Pancreas (tissue), 10 donors: ENCODE measurements at regions not wholly inside any gene's neighbourhood (a gene's known extent, or its start where the extent isn't known, plus 50 kb on each side); places are given as distances from the start of the nearest gene placed in this dataset.
A peak's percentile ranks its signal among the peaks of the same experiment; 100 is the strongest.

Experiments
- ATAC-seq, 4 donors: fragments of 200-7000 bp; cut with Tn5 transposase; one replicate each; pipeline versions ENCODE4 v1.8.0 to v1.9.1; 2020; ENCODE audit warnings: mild to moderate bottlenecking in 4 of 4, moderate library complexity in 4 of 4
- DNase-seq, 6 donors: peaks; one replicate each; pipeline ENCODE4 v3.0.0-alpha.2; 2020
- FAIRE-seq: peaks from 2 replicates; lab custom pipeline; 2012; peaks lifted over from hg19 to GRCh38; lab: Jason Lieb, UNC
- H3K27ac ChIP-seq, 4 donors: fragments of 200-600 bp; sonication (generic); 1 replicate in 3 of 4; 2 replicates in 1 of 4; pipeline versions ENCODE4 v1.5.0 to v1.8.0; 2020
- H3K27me3 ChIP-seq, 4 donors: fragments of 200-600 bp; one replicate each; pipeline ENCODE4 v1.8.0; 2021
- H3K36me3 ChIP-seq, 3 donors: fragments of 200-600 bp; sonication (generic) in 1 of 3; one replicate each; pipeline versions ENCODE4 v1.5.0 to v1.8.0; 2020 to 2021
- H3K4me1 ChIP-seq, 3 donors: fragments of 200-600 bp; one replicate each; pipeline ENCODE4 v1.8.0; 2021
- H3K4me3 ChIP-seq, 4 donors: fragments of 200-600 bp; sonication (generic) in 2 of 4; one replicate each; pipeline versions ENCODE4 v1.5.0 to v1.8.0; 2020 to 2021
- H3K9me3 ChIP-seq, 4 donors: fragments of 200-600 bp; one replicate each; pipeline ENCODE4 v1.8.0; 2021
- CTCF ChIP-seq, 4 donors: fragments of 200-600 bp; sonication (generic) in 3 of 4; IDR thresholded peaks; one replicate each; pipeline versions ENCODE4 v1.5.0 to v1.8.0; 2021; ENCODE audit warnings: antibody characterized with exemption in 4 of 4
- WGBS, 2 donors: extraction: QIAGEN DNeasy Blood & Tissue Kit; methylation state at CpG; one replicate each; pipeline ENCODE4 v1.1.7; 2013; 5-methylcytosine and 5-hydroxymethylcytosine counted together
- intact Hi-C, 3 donors: fragments of 100-400 bp; cut with DNase I; formaldehyde crosslinking; loops; one replicate each; pipeline versions ENCODE4 v1.11.1 to v1.14.2; 2022
- donor health status: healthy with polysubstance abuse.
- donor health status: DM: no; HTN: no; CAD: no; lungs with moderate emphysema.
- donor health status: DM: no; HTN: no; CAD: no.
- donor health status: control.
- donor health status: control.
- donor health status: Bipolar disorder and iron deficiency.
- donor health status: DM: yes; HTN: yes; CAD: no.
- donor health status: DM: no; HTN: no; CAD: no.
- donor health status: DM: no; HTN: no; CAD: no.
- donor health status: DM: yes; HTN: yes; CAD: no.

DNA sequence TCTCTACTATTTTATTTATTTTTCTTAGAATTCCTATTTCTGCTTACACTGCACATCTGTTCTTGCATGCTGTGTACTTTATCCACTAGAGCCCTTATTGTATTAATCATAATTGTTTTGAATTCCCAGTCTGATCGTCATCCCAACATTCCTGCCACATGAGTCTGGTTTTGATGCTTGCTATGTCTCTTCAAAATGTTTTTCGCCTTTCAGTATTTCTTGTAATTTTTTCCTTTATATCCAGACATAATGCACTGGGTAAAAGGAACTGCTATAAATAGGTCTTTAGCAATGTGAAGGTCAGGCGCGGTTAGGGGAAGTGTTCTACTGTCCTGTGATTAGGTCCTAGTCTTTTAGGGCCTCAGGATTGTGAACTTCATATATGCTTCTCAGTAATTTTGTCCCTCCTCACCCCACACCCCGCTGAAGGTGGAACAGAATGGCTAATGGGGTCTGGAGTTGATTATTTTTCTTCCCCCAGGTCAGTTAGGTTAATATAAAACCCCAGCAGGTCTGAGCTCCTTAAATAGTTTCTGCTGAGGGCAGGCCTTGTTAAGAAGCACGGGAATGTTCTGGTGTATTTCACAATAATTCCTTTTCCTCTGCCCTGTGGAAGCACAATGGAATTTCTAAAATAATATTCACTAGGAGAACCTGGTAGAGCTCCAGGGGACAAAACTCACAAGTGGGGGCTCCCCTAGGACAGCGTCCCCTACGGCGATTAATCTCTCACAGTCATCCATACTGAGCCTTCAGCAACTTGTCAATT, 146.6 kb upstream of the TUT7 start:
- no peak for TF ChIP-seq CTCF (IDR thresholded peaks at IDR 0.05)
- DNase-seq: no peak
- WGBS, 2 donors: 60 to 63% methylated on average over 9 of the region's 9 CpGs
- no peak overlapping the region for H3K4me3 ChIP-seq
- H3K4me1 ChIP-seq: no peaks in the 10 kb centered on the region
- no peaks in the 10 kb centered on the region for H3K9me3 ChIP-seq
- H3K27ac ChIP-seq: peak overlapping the region in 1 of 4 donors; percentile 62
- intact Hi-C loops: no loop called here
- FAIRE-seq: no peak
- peak in 3 of 4 donors; percentile 37 to 56 (median 53) for ATAC-seq
- no peaks in the 10 kb centered on the region for H3K36me3 ChIP-seq
- H3K27me3 ChIP-seq: no peaks in the 10 kb centered on the region

DNA sequence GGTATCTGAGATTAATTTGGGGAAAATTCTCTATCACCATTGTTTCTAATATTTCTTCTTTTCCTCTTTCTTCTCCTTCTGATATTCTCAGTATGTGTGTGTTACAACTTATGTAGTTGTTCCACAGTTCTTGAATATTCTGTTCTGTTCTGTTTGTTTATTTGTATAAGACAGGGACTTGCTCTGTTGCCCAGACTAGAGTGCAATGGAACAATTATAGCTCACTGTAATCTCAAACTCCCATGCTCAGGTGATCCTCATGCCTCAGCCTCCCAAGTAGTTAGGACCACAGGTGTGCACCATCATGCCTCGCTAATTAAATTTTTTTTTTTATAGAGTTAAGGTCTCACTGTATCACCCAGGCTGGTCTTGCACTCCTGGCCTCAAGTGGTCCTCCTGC, 145.8 kb upstream of the TUT7 start:
- no peaks in the 10 kb centered on the region for H3K9me3 ChIP-seq
- FAIRE-seq: no peak
- H3K4me3 ChIP-seq: no peak overlapping the region
- intact Hi-C loops: no loop called here
- peaks cover 0 to under 1% (median 0%) of the 10 kb centered on the region in 3 donors for H3K4me1 ChIP-seq
- 71 to 77% methylated on average over 1 of the region's 1 CpG for WGBS, 2 donors
- H3K36me3 ChIP-seq: no peaks in the 10 kb centered on the region
- no peak for ATAC-seq
- no peak for TF ChIP-seq CTCF (IDR thresholded peaks at IDR 0.05)
- H3K27me3 ChIP-seq: no peaks in the 10 kb centered on the region
- DNase-seq: no peak
- H3K27ac ChIP-seq: no peak overlapping the region

DNA sequence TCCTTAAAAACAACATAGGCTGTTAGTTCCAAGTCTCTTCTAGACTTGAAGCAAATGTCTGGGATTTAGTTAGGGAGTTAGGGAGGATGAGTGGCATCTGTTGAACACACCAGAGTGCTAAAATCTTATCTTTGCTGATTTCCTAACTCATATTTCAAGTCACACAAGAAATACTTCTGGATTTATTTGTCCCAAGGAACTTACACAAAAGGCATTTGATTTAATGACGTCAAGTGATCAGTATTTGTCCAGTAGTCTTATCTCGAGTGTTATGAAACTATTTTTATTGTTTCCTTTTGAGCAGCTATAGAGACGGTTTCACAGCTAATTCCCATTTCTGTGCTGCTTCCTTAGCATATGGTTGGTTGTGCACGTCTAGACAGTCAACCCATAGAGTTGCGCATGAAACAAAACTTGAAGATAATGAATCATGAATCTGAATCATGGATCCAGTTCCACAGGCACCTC, 140.5 kb upstream of the TUT7 start:
- Histone ChIP-seq H3K4me1 (peaks cover 0 to 6% (median 0%) of the 10 kb centered on the region in 3 donors), H3K27me3 (no peaks in the 10 kb centered on the region), H3K36me3 (no peaks in the 10 kb centered on the region), H3K4me3 (no peak overlapping the region), H3K9me3 (no peaks in the 10 kb centered on the region), H3K27ac (peak overlapping the region in 2 of 4 donors; percentile 5 to 33)
- intact Hi-C loops: no loop called here
- ATAC-seq: peak; percentile 76 to 80 (median 78)
- no peak for DNase-seq
- FAIRE-seq: no peak
- 26 to 28% methylated on average over 5 of the region's 5 CpGs for WGBS, 2 donors
- no peak for TF ChIP-seq CTCF (IDR thresholded peaks at IDR 0.05)

DNA sequence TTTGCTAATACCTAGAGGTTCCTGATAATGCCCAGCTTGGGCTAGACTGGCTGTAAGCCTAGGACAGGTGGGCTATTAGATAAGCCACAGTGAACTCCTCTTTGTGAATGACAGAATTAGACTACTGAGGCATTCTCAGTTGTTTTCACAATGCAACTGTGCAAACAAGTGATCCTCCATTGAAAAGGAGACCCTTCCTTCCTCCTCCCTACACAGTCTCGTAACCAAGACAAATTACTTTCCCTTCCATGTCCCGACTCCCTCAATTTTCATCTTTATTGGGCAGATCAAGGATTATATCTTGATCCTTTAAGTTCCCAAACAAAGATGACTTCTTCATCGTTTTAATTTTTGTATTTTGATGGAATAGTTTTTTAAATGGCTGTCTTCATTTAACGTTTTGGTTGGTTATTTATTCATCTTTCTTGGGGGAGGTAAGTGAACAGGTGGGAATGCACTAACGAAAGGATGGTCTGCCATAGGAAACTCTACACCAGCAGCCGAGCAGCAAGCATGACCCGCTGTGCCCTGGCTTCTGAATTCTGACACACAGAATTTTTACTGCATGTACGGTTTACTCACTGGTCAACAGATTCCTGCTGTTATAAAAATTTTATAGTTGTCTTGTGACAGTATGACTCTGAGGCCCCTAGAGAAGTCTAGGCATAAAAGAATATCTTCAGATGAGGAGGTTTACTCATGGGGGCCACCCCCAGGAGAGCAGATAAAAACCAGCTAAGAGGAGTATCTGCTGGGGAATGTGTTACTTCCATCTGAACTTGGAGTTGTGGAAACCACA, 137.5 kb upstream of the TUT7 start:
- no peak for TF ChIP-seq CTCF (IDR thresholded peaks at IDR 0.05)
- Histone ChIP-seq H3K4me3 (no peak overlapping the region), H3K36me3 (no peaks in the 10 kb centered on the region), H3K4me1 (peaks cover 0 to 6% (median 0%) of the 10 kb centered on the region in 3 donors), H3K9me3 (no peaks in the 10 kb centered on the region), H3K27ac (no peak overlapping the region), H3K27me3 (no peaks in the 10 kb centered on the region)
- intact Hi-C loops: no loop called here
- no peak for FAIRE-seq
- ATAC-seq: no peak
- no peak for DNase-seq
- WGBS, 2 donors: 59 to 83% methylated on average over 8 of the region's 8 CpGs
